ENCODE measurements at regions not wholly inside any gene's neighbourhood (a gene's known extent, or its start where the extent isn't known, plus 50 kb on each side); places are given as distances from the start of the nearest gene placed in this dataset.

GRCh38 chrX:110941906-110942305 is 146.3 kb upstream of the CHRDL1 start:
- H3K9me2 ChIP-seq (ENCODE audit: insufficient read depth, low read length), result no peaks in the 10 kb centered on the region
- H3F3A ChIP-seq (ENCODE audit: insufficient read depth, low read length, poor library complexity, severe bottlenecking), result no peaks in the 10 kb centered on the region
- H3K9me3 ChIP-seq (ENCODE audit: low read length), result no peaks in the 10 kb centered on the region
- no peaks in the 10 kb centered on the region for H3K36me3 ChIP-seq (ENCODE audit: insufficient read depth, low read length)
- no peak overlapping the region for H3K9ac ChIP-seq (ENCODE audit: low read length)
- no peaks in the 10 kb centered on the region for H4K20me1 ChIP-seq (ENCODE audit: insufficient read depth)
- H3K79me2 ChIP-seq (replicated peaks; ENCODE audit: insufficient read depth, low read length), result peaks cover 18% of the 10 kb centered on the region
- H2AFZ ChIP-seq (ENCODE audit: low read depth, low read length), result no peak overlapping the region
- TF ChIP-seq POLR2AphosphoS5 (IDR thresholded peaks at IDR 0.05) (no peak), SMC3 (conservative IDR thresholded peaks at IDR 0.05; ENCODE audit: poor library complexity) (no peak), TAF1 (IDR thresholded peaks at IDR 0.05; ENCODE audit: low read depth) (no peak), MXI1 (conservative IDR thresholded peaks at IDR 0.05; ENCODE audit: poor library complexity, severe bottlenecking) (no peak), CTCF (IDR thresholded peaks at IDR 0.05; ENCODE audit: poor library complexity, severe bottlenecking) (no peak), RAD21 (conservative IDR thresholded peaks at IDR 0.05) (no peak), EZH2 (IDR thresholded peaks at IDR 0.05; ENCODE audit: borderline replicate concordance, insufficient read depth, low read length, poor library complexity, severe bottlenecking) (no peak), REST (IDR thresholded peaks at IDR 0.05; ENCODE audit: borderline replicate concordance) (no peak), EP300 (conservative IDR thresholded peaks at IDR 0.05; ENCODE audit: poor library complexity, severe bottlenecking) (no peak)
- H3K4me3 ChIP-seq (ENCODE audit: low read length), result no peak overlapping the region
- no peak overlapping the region for H3K4me2 ChIP-seq (ENCODE audit: low read length)
- no peak overlapping the region for H3K27ac ChIP-seq (ENCODE audit: low read length)
- no peaks in the 10 kb centered on the region for H3K27me3 ChIP-seq (ENCODE audit: insufficient read depth, low read depth, low read length)

- Histone ChIP-seq H3K4me3 (ENCODE audit: low read length) (no peak overlapping the region), H3K9me2 (ENCODE audit: insufficient read depth, low read length) (no peaks in the 10 kb centered on the region), H3K36me3 (ENCODE audit: insufficient read depth, low read length) (no peaks in the 10 kb centered on the region), H3K27ac (ENCODE audit: low read length) (no peak overlapping the region), H3K27me3 (ENCODE audit: insufficient read depth, low read depth, low read length) (no peaks in the 10 kb centered on the region), H3K79me2 (replicated peaks; ENCODE audit: insufficient read depth, low read length) (no peaks in the 10 kb centered on the region), H3K9ac (ENCODE audit: low read length) (no peak overlapping the region), H3K9me3 (ENCODE audit: low read length) (no peaks in the 10 kb centered on the region), H2AFZ (ENCODE audit: low read depth, low read length) (no peak overlapping the region), H4K20me1 (ENCODE audit: insufficient read depth) (no peaks in the 10 kb centered on the region), H3K4me2 (ENCODE audit: low read length) (no peak overlapping the region), H3F3A (ENCODE audit: insufficient read depth, low read length, poor library complexity, severe bottlenecking) (no peaks in the 10 kb centered on the region)
- TF ChIP-seq MXI1 (conservative IDR thresholded peaks at IDR 0.05; ENCODE audit: poor library complexity, severe bottlenecking) (no peak), RAD21 (conservative IDR thresholded peaks at IDR 0.05) (no peak), CTCF (IDR thresholded peaks at IDR 0.05; ENCODE audit: poor library complexity, severe bottlenecking) (no peak), REST (IDR thresholded peaks at IDR 0.05; ENCODE audit: borderline replicate concordance) (no peak), POLR2AphosphoS5 (IDR thresholded peaks at IDR 0.05) (no peak), TAF1 (IDR thresholded peaks at IDR 0.05; ENCODE audit: low read depth) (no peak), EZH2 (IDR thresholded peaks at IDR 0.05; ENCODE audit: borderline replicate concordance, insufficient read depth, low read length, poor library complexity, severe bottlenecking) (no peak)
These were observed 143.5 kb upstream of the CHRDL1 start for GRCh38 chrX:110938977-110939732.

All from neural cell (in vitro differentiated cells).